HepG2 (cell line): ENCODE measurements at regions not wholly inside any gene's neighbourhood (a gene's known extent, or its start where the extent isn't known, plus 50 kb on each side); places are given as distances from the start of the nearest gene placed in this dataset.

Experiments
- AGO1 ChIP-seq: fragments of 200-400 bp; formaldehyde crosslinking; IDR thresholded peaks from 2 replicates; pipeline ENCODE4 v1.6.1; 2017; ENCODE audit warnings: mild to moderate bottlenecking, low read depth, low read length, moderate library complexity; ENCODE audit not compliant: poor library complexity, severe bottlenecking
- BHLHE40 ChIP-seq: IDR thresholded peaks from 2 replicates; pipeline ENCODE4 v1.6.1; 2011; ENCODE audit warnings: low read length, improper control_type of control experiment
- CTCF ChIP-seq: sonication (generic); formaldehyde crosslinking; IDR thresholded peaks from 2 replicates; pipeline ENCODE4 v1.5.0; 2020; ENCODE audit warnings: mild to moderate bottlenecking, missing genetic modification reagents, moderate library complexity
- EP300 ChIP-seq, 3 experiments: sonication (generic) in 1 of 3; formaldehyde crosslinking in 1 of 3; IDR thresholded peaks; 2 replicates each; pipeline versions ENCODE4 v1.5.1 to v1.6.1; 2011 to 2020; ENCODE audit warnings: low read depth in 2 of 3, low read length in 2 of 3, borderline replicate concordance in 1 of 3, improper control_type of control experiment in 1 of 3, mild to moderate bottlenecking in 1 of 3, missing genetic modification reagents in 1 of 3, moderate library complexity in 1 of 3
- ESRRA ChIP-seq: sonication (generic); formaldehyde crosslinking; IDR thresholded peaks from 2 replicates; pipeline ENCODE4 v1.5.1; 2020; ENCODE audit warnings: mild to moderate bottlenecking, low read depth, missing genetic modification reagents
- MTF1 ChIP-seq: sonication (generic); formaldehyde crosslinking; IDR thresholded peaks from 2 replicates; pipeline ENCODE4 v1.5.0; 2020; ENCODE audit warnings: missing genetic modification reagents
- NR2F1 ChIP-seq, 2 experiments: fragments of 450-650 bp in 1 of 2; formaldehyde crosslinking in 1 of 2; IDR thresholded peaks; 2 replicates each; pipeline versions ENCODE4 v1.5.0 to v1.6.1; 2016 to 2020; ENCODE audit warnings: mild to moderate bottlenecking in 1 of 2, missing compliant biosample characterization in 1 of 2, missing genetic modification reagents in 1 of 2, moderate library complexity in 1 of 2
- POLR2A ChIP-seq, 2 experiments: IDR thresholded peaks; 2 replicates each; pipeline ENCODE4 v1.6.1; 2011; ENCODE audit warnings: low read depth in 2 of 2, low read length in 2 of 2, mild to moderate bottlenecking in 1 of 2, moderate library complexity in 1 of 2; ENCODE audit not compliant: insufficient read depth in 1 of 2
- SMC3 ChIP-seq: IDR thresholded peaks from 2 replicates; pipeline ENCODE4 v1.6.1; 2011; ENCODE audit warnings: low read length, improper control_type of control experiment
- SP1 ChIP-seq, 2 experiments: fragments of 450-650 bp in 1 of 2; sonication (generic) in 1 of 2; formaldehyde crosslinking in 1 of 2; IDR thresholded peaks; 2 replicates each; pipeline versions ENCODE4 v1.4.0 to v1.6.1; 2016 to 2020; ENCODE audit warnings: missing genetic modification reagents in 1 of 2
- SRF ChIP-seq: IDR thresholded peaks from 2 replicates; pipeline ENCODE4 v1.6.1; 2011; ENCODE audit warnings: mild to moderate bottlenecking, low read depth, low read length, moderate library complexity
- ZHX1 ChIP-seq: sonication (generic); formaldehyde crosslinking; IDR thresholded peaks from 2 replicates; pipeline ENCODE4 v1.8.1; 2022; ENCODE audit warnings: low read depth, mild to moderate bottlenecking, missing genetic modification reagents
- ZNF362 ChIP-seq: sonication (generic); formaldehyde crosslinking; IDR thresholded peaks from 2 replicates; pipeline ENCODE4 v1.4.0; 2020; ENCODE audit warnings: missing genetic modification reagents, mild to moderate bottlenecking, borderline replicate concordance
- ZSCAN25 ChIP-seq: sonication (generic); formaldehyde crosslinking; IDR thresholded peaks from 2 replicates; pipeline ENCODE4 v1.8.0; 2022; ENCODE audit warnings: mild to moderate bottlenecking, missing genetic modification reagents

- TF ChIP-seq ZHX1 (CRISPR knock-in tag), result no peak
- no peak for TF ChIP-seq SRF
- TF ChIP-seq CTCF (CRISPR knock-in tag), result no peak
- no peak for TF ChIP-seq NR2F1 (CRISPR knock-in tag; IDR thresholded peaks at IDR 0.05)
- no peak for TF ChIP-seq EP300 (IDR thresholded peaks at IDR 0.05; ENCODE audit: low read depth in 2 of 2, low read length in 2 of 2)
- TF ChIP-seq EP300 (CRISPR knock-in tag; IDR thresholded peaks at IDR 0.05; ENCODE audit: borderline replicate concordance), result no peak
- TF ChIP-seq ZNF362 (CRISPR knock-in tag), result no peak
- TF ChIP-seq POLR2A (IDR thresholded peaks at IDR 0.05; ENCODE audit: insufficient read depth in 1 of 2, low read depth in 2 of 2, low read length in 2 of 2), result no peak
- no peak for TF ChIP-seq AGO1
- no peak for TF ChIP-seq MTF1
- no peak for TF ChIP-seq SP1 (IDR thresholded peaks at IDR 0.05)
- TF ChIP-seq SP1 (CRISPR knock-in tag; IDR thresholded peaks at IDR 0.05), result no peak
- TF ChIP-seq ZSCAN25 (CRISPR knock-in tag), result no peak
- no peak for TF ChIP-seq BHLHE40
- no peak for TF ChIP-seq SMC3
- no peak for TF ChIP-seq ESRRA (CRISPR knock-in tag)
Measured at GRCh38 chr7:35483568-35483967, 211.4 kb downstream of the HERPUD2 start.
